A549 (cell line): ENCODE measurements at regions not wholly inside any gene's neighbourhood (a gene's known extent, or its start where the extent isn't known, plus 50 kb on each side); places are given as distances from the start of the nearest gene placed in this dataset.

Experiments
- ATAC-seq, 2 experiments: fragments of 200-7000 bp in 1 of 2; fragments of >200 bp in 1 of 2; cut with Nextera tagmentation in 1 of 2; cut with Tn5 transposase in 1 of 2; 3 replicates each; pipeline versions ENCODE4 v1.8.0 to v1.9.1; 2018 to 2020; ENCODE audit warnings: mild to moderate bottlenecking in 1 of 2, moderate library complexity in 1 of 2
- CTCF ChIA-PET: fragments of 300-600 bp; sonication (Branson Sonifier 250); formaldehyde crosslinking; extraction: SDS; loops from one replicate; lab custom pipeline; 2021; ENCODE audit warnings: antibody characterized with exemption, inconsistent platforms; lab: Yijun Ruan, JAX
- POLR2A ChIA-PET: fragments of 350-600 bp; formaldehyde crosslinking; extraction: SDS; loops from one replicate; lab custom pipeline; 2021; ENCODE audit warnings: antibody characterized with exemption, inconsistent platforms; lab: Yijun Ruan, JAX
- DNase-seq, 2 experiments: peaks; one replicate each; pipeline versions ENCODE4 v3.0.0 to v3.0.0-alpha.2; 2011 to 2016; ENCODE audit warnings: low read depth in 1 of 2, low spot score in 1 of 2
- FAIRE-seq: peaks from 2 replicates; lab custom pipeline; 2011; peaks lifted over from hg19 to GRCh38; lab: Jason Lieb, UNC
- H3K27ac ChIP-seq, 2 experiments: fragments of >200 bp; sonication (Bioruptor Twin); formaldehyde crosslinking; 3 replicates each; pipeline ENCODE4 v1.5.1; 2016 to 2017
- H3K4me1 ChIP-seq: fragments of >200 bp; sonication (Bioruptor Twin); formaldehyde crosslinking; 3 replicates; pipeline ENCODE4 v1.6.1; 2016
- H3K4me2 ChIP-seq: fragments of >200 bp; sonication (Bioruptor Twin); formaldehyde crosslinking; 3 replicates; pipeline ENCODE4 v1.6.1; 2016
- H3K4me3 ChIP-seq: fragments of >200 bp; sonication (Bioruptor Twin); formaldehyde crosslinking; 3 replicates; pipeline ENCODE4 v1.5.1; 2016
- H3K9me3 ChIP-seq: fragments of >200 bp; sonication (Bioruptor Twin); formaldehyde crosslinking; 3 replicates; pipeline ENCODE4 v1.6.1; 2016
- ATOH8 ChIP-seq: fragments of 250-450 bp; sonication (Bioruptor Pico); IDR thresholded peaks from 2 replicates; pipeline ENCODE4 v1.5.0; 2020; ENCODE audit warnings: low read depth, mild to moderate bottlenecking, moderate library complexity
- BCL3 ChIP-seq: fragments of >200 bp; sonication (Bioruptor Twin); formaldehyde crosslinking; IDR thresholded peaks from 3 replicates; pipeline ENCODE4 v1.6.1; 2016
- CBX8 ChIP-seq: fragments of 200-600 bp; sonication (generic); IDR thresholded peaks from 2 replicates; pipeline ENCODE4 v1.6.1; 2016
- CEBPB ChIP-seq, 2 experiments: fragments of >200 bp in 1 of 2; sonication (Bioruptor Twin) in 1 of 2; formaldehyde crosslinking in 1 of 2; IDR thresholded peaks; 2 replicates each; pipeline ENCODE4 v1.6.1; 2012 to 2016
- EHMT2 ChIP-seq: fragments of 200-600 bp; sonication (generic); IDR thresholded peaks from 2 replicates; pipeline ENCODE4 v1.6.1; 2016; ENCODE audit warnings: antibody characterized with exemption, low read depth, mild to moderate bottlenecking, moderate library complexity
- EP300 ChIP-seq, 2 experiments: fragments of >200 bp; sonication (Bioruptor Twin); formaldehyde crosslinking; IDR thresholded peaks; 2 replicates in 1 of 2; 3 replicates in 1 of 2; pipeline ENCODE4 v1.6.1; 2016 to 2017
- FOXS1 ChIP-seq: fragments of 250-450 bp; sonication (Bioruptor Pico); IDR thresholded peaks from 2 replicates; pipeline ENCODE4 v1.5.0; 2020; ENCODE audit warnings: mild to moderate bottlenecking, moderate library complexity
- GATA3 ChIP-seq: IDR thresholded peaks from 2 replicates; pipeline ENCODE4 v1.6.1; 2012; ENCODE audit warnings: borderline replicate concordance
- HDAC2 ChIP-seq: fragments of 200-600 bp; sonication (generic); IDR thresholded peaks from 2 replicates; pipeline ENCODE4 v1.6.1; 2016
- HES2 ChIP-seq: fragments of >200 bp; sonication (Bioruptor Twin); formaldehyde crosslinking; IDR thresholded peaks from 2 replicates; pipeline ENCODE4 v1.6.1; 2016
- HOXA7 ChIP-seq: fragments of 250-450 bp; sonication (Bioruptor Pico); IDR thresholded peaks from 2 replicates; pipeline ENCODE4 v1.5.0; 2020; ENCODE audit warnings: mild to moderate bottlenecking, moderate library complexity
- HOXB5 ChIP-seq: fragments of 250-450 bp; sonication (Bioruptor Pico); IDR thresholded peaks from 2 replicates; pipeline ENCODE4 v1.5.0; 2020; ENCODE audit warnings: mild to moderate bottlenecking, moderate library complexity
- NFE2L2 ChIP-seq: fragments of 150-350 bp; conservative IDR thresholded peaks from 2 replicates; pipeline ENCODE4 v1.6.1; 2014; ENCODE audit warnings: low read length
- NPAS2 ChIP-seq: fragments of 250-450 bp; sonication (Bioruptor Pico); IDR thresholded peaks from 2 replicates; pipeline ENCODE4 v1.8.0; 2022; ENCODE audit warnings: mild to moderate bottlenecking, moderate library complexity, borderline replicate concordance
- NR3C1 ChIP-seq: fragments of >200 bp; sonication (Bioruptor Twin); formaldehyde crosslinking; IDR thresholded peaks from 3 replicates; pipeline ENCODE4 v1.6.1; 2017
- PBX3 ChIP-seq: IDR thresholded peaks from 2 replicates; pipeline ENCODE4 v1.6.1; 2012
- POLR2A ChIP-seq: IDR thresholded peaks from 2 replicates; pipeline ENCODE4 v1.6.1; 2012; ENCODE audit warnings: mild to moderate bottlenecking, low read length
- POLR2AphosphoS2 ChIP-seq: conservative IDR thresholded peaks from 2 replicates; pipeline ENCODE4 v1.6.1; 2012; ENCODE audit warnings: low read length, improper control_type of control experiment, inconsistent platforms
- RCOR1 ChIP-seq: fragments of 150-350 bp; IDR thresholded peaks from 2 replicates; pipeline ENCODE4 v1.6.1; 2014; ENCODE audit warnings: antibody characterized with exemption, low read length, low read depth
- RFX5 ChIP-seq: fragments of 450-650 bp; IDR thresholded peaks from 2 replicates; pipeline ENCODE4 v1.7.1; 2014; ENCODE audit warnings: antibody characterized with exemption, mild to moderate bottlenecking, moderate library complexity
- SMC3 ChIP-seq: fragments of >200 bp; sonication (Bioruptor Twin); formaldehyde crosslinking; IDR thresholded peaks from 3 replicates; pipeline ENCODE4 v1.6.1; 2018; ENCODE audit warnings: inconsistent platforms
- SREBF2 ChIP-seq: fragments of 450-650 bp; IDR thresholded peaks from 2 replicates; pipeline ENCODE4 v1.6.1; 2014; ENCODE audit warnings: mild to moderate bottlenecking, moderate library complexity
- TFCP2L1 ChIP-seq: fragments of 250-450 bp; sonication (Bioruptor Pico); IDR thresholded peaks from 2 replicates; pipeline ENCODE4 v1.5.0; 2021; ENCODE audit warnings: mild to moderate bottlenecking
- TP53 ChIP-seq: fragments of 250-450 bp; sonication (Bioruptor Pico); IDR thresholded peaks from 2 replicates; pipeline ENCODE4 v1.5.0; 2021; ENCODE audit warnings: mild to moderate bottlenecking, moderate library complexity
- ZFP36 ChIP-seq: fragments of 450-650 bp; IDR thresholded peaks from 2 replicates; pipeline ENCODE4 v1.6.1; 2014; ENCODE audit warnings: borderline replicate concordance; ENCODE audit not compliant: partially characterized antibody
- ZNF302 ChIP-seq: fragments of 250-450 bp; sonication (Bioruptor Pico); IDR thresholded peaks from 2 replicates; pipeline ENCODE4 v1.9.0; 2021; ENCODE audit warnings: inconsistent platforms, mild to moderate bottlenecking, moderate library complexity
- WGBS: methylation state at CpG from one replicate; pipeline ENCODE4 v1.1.6; 2017; ENCODE audit errors: missing lambda C conversion rate; 5-methylcytosine and 5-hydroxymethylcytosine counted together
- TF ChIP-seq, protein P1 (sequence below): fragments of 250-450 bp; sonication (Bioruptor Pico); IDR thresholded peaks from 2 replicates; pipeline ENCODE4 v1.5.0; 2021; ENCODE audit warnings: mild to moderate bottlenecking, moderate library complexity, borderline replicate concordance

- POLR2A ChIA-PET: no interaction called here
- H3K4me3 ChIP-seq: no peak overlapping the region
- WGBS: 55% methylated on average over 4 of the region's 4 CpGs
- H3K4me1 ChIP-seq: peaks cover 5% of the 10 kb centered on the region; the same call in 2 of the 3 replicates
- DNase-seq: no peak
- H3K27ac ChIP-seq: no peak overlapping the region
- CTCF ChIA-PET: no interaction called here
- H3K4me2 ChIP-seq: no peak overlapping the region
- H3K9me3 ChIP-seq: no peaks in the 10 kb centered on the region
- FAIRE-seq: no peak
- no peak for ATAC-seq
- TF ChIP-seq RFX5: no peak
- no peak for TF ChIP-seq ZNF302 (CRISPR knock-in tag)
- TF ChIP-seq HDAC2: no peak
- no peak for TF ChIP-seq ATOH8 (CRISPR knock-in tag)
- TF ChIP-seq HES2: no peak
- no peak for TF ChIP-seq SREBF2
- TF ChIP-seq CBX8: no peak
- TF ChIP-seq HOXA7 (CRISPR knock-in tag): no peak
- no peak for TF ChIP-seq GATA3
- TF ChIP-seq EP300 (IDR thresholded peaks at IDR 0.05): no peak
- no peak for TF ChIP-seq TP53 (CRISPR knock-in tag)
- no peak for TF ChIP-seq CEBPB (IDR thresholded peaks at IDR 0.05)
- no peak for TF ChIP-seq HOXB5 (CRISPR knock-in tag)
- TF ChIP-seq NR3C1: no peak
These were observed 130.7 kb downstream of the SIPA1L2 start for GRCh38 chr1:232499188-232499587.

GRCh38 chr1:232493869-232494268, 136.1 kb downstream of the SIPA1L2 start:
- H3K4me3 ChIP-seq: no peak overlapping the region
- TF ChIP-seq CBX8 (no peak), HDAC2 (no peak), TP53 (CRISPR knock-in tag) (no peak), NPAS2 (no peak), PBX3 (no peak), HOXB5 (CRISPR knock-in tag) (no peak), POLR2AphosphoS2 (no peak), FOXS1 (no peak), TFCP2L1 (CRISPR knock-in tag) (no peak), GATA3 (no peak), HOXA7 (CRISPR knock-in tag) (no peak), POLR2A (no peak), ZFP36 (no peak), NFE2L2 (no peak), BCL3 (no peak), EHMT2 (no peak), RCOR1 (no peak), SMC3 (no peak), ATOH8 (CRISPR knock-in tag) (no peak)
- TF ChIP-seq, protein P1, sequence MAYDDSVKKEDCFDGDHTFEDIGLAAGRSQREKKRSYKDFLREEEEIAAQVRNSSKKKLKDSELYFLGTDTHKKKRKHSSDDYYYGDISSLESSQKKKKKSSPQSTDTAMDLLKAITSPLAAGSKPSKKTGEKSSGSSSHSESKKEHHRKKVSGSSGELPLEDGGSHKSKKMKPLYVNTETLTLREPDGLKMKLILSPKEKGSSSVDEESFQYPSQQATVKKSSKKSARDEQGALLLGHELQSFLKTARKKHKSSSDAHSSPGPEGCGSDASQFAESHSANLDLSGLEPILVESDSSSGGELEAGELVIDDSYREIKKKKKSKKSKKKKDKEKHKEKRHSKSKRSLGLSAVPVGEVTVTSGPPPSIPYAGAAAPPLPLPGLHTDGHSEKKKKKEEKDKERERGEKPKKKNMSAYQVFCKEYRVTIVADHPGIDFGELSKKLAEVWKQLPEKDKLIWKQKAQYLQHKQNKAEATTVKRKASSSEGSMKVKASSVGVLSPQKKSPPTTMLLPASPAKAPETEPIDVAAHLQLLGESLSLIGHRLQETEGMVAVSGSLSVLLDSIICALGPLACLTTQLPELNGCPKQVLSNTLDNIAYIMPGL (CRISPR knock-in tag): no peak
- TF ChIP-seq, all 56 proteins: peak for 0
- 76% methylated on average over 4 of the region's 4 CpGs for WGBS
- ChIA-PET CTCF (no interaction called here), POLR2A (no interaction called here)
- no peak overlapping the region for H3K27ac ChIP-seq
- no peak overlapping the region for H3K4me2 ChIP-seq
- DNase-seq (no peak), FAIRE-seq (no peak), ATAC-seq (no peak)
- H3K9me3 ChIP-seq: no peaks in the 10 kb centered on the region
- peaks cover 5% of the 10 kb centered on the region; the same call in 2 of the 3 replicates for H3K4me1 ChIP-seq
